ENCODE measurements at regions not wholly inside any gene's neighbourhood (a gene's known extent, or its start where the extent isn't known, plus 50 kb on each side); places are given as distances from the start of the nearest gene placed in this dataset.
"Not testable (repeated sequence)": the region's sequence is repeated elsewhere in the genome, so short reads cannot be mapped to it uniquely, and the experiment has no call there.

- H3K9me3 ChIP-seq (ENCODE audit: insufficient read depth, low read depth, low read length) = no peaks in the 10 kb centered on the region
- H3K4me3 ChIP-seq (ENCODE audit: low read length, poor library complexity, severe bottlenecking) = no peak overlapping the region
- no peaks in the 10 kb centered on the region for H3K27me3 ChIP-seq (ENCODE audit: insufficient read depth, low read length, poor library complexity, severe bottlenecking)
- H3K9ac ChIP-seq (ENCODE audit: low read depth, low read length, poor library complexity, severe bottlenecking) = no peak overlapping the region
- no peaks in the 10 kb centered on the region for H3K9me2 ChIP-seq (replicated peaks; ENCODE audit: low read depth, low read length)
- no peak overlapping the region for H3K4me2 ChIP-seq (ENCODE audit: low read depth, low read length, poor library complexity, severe bottlenecking)
- no peaks in the 10 kb centered on the region for H3K4me1 ChIP-seq (ENCODE audit: insufficient read depth, low read length, poor library complexity, severe bottlenecking)
- no peak for TF ChIP-seq EZH2phosphoT487 (IDR thresholded peaks at IDR 0.05; ENCODE audit: borderline replicate concordance)
- no peak for TF ChIP-seq CTCF (conservative IDR thresholded peaks at IDR 0.05; ENCODE audit: low read length)
- H3F3A ChIP-seq (ENCODE audit: low read depth) = no peaks in the 10 kb centered on the region
- no peaks in the 10 kb centered on the region for H4K20me1 ChIP-seq (ENCODE audit: insufficient read depth, low read length, poor library complexity, severe bottlenecking)
- H3K36me3 ChIP-seq (ENCODE audit: insufficient read depth, low read length) = no peaks in the 10 kb centered on the region
- no peaks in the 10 kb centered on the region for H3K79me2 ChIP-seq (ENCODE audit: insufficient read depth, low read length)
- H2AFZ ChIP-seq (ENCODE audit: low read length) = no peak overlapping the region
Measured at GRCh38 chr15:53910852-53911251, 67.4 kb upstream of the UNC13C start.

GRCh38 chr15:53910236-53910849 lies 67.9 kb upstream of the UNC13C start:
- no peak for TF ChIP-seq CTCF (conservative IDR thresholded peaks at IDR 0.05; ENCODE audit: low read length)
- TF ChIP-seq EZH2phosphoT487 (IDR thresholded peaks at IDR 0.05; ENCODE audit: borderline replicate concordance) = no peak

GRCh38 chr15:53903129-53903528 lies 75.1 kb upstream of the UNC13C start:
- Histone ChIP-seq H3K9ac (ENCODE audit: low read depth, low read length, poor library complexity, severe bottlenecking) (no peak overlapping the region), H3K4me2 (ENCODE audit: low read depth, low read length, poor library complexity, severe bottlenecking) (no peak overlapping the region), H3K4me3 (ENCODE audit: low read length, poor library complexity, severe bottlenecking) (no peak overlapping the region), H3F3A (ENCODE audit: low read depth) (no peaks in the 10 kb centered on the region), H2AFZ (ENCODE audit: low read length) (no peak overlapping the region), H3K36me3 (ENCODE audit: insufficient read depth, low read length) (no peaks in the 10 kb centered on the region), H3K79me2 (ENCODE audit: insufficient read depth, low read length) (no peaks in the 10 kb centered on the region), H3K4me1 (ENCODE audit: insufficient read depth, low read length, poor library complexity, severe bottlenecking) (no peaks in the 10 kb centered on the region), H4K20me1 (ENCODE audit: insufficient read depth, low read length, poor library complexity, severe bottlenecking) (no peaks in the 10 kb centered on the region), H3K27me3 (ENCODE audit: insufficient read depth, low read length, poor library complexity, severe bottlenecking) (no peaks in the 10 kb centered on the region), H3K9me3 (ENCODE audit: insufficient read depth, low read depth, low read length) (no peaks in the 10 kb centered on the region), H3K9me2 (replicated peaks; ENCODE audit: low read depth, low read length) (no peaks in the 10 kb centered on the region)
- TF ChIP-seq EZH2phosphoT487 (IDR thresholded peaks at IDR 0.05; ENCODE audit: borderline replicate concordance) = no peak
- no peak for TF ChIP-seq CTCF (conservative IDR thresholded peaks at IDR 0.05; ENCODE audit: low read length)

More at GRCh38 chr15:53910236-53910849, 67.9 kb upstream of the UNC13C start:
- Histone ChIP-seq H3K27me3 (ENCODE audit: insufficient read depth, low read length, poor library complexity, severe bottlenecking) (no peaks in the 10 kb centered on the region), H3K4me1 (ENCODE audit: insufficient read depth, low read length, poor library complexity, severe bottlenecking) (no peaks in the 10 kb centered on the region), H3K9ac (ENCODE audit: low read depth, low read length, poor library complexity, severe bottlenecking) (no peak overlapping the region), H3F3A (ENCODE audit: low read depth) (no peaks in the 10 kb centered on the region), H3K9me3 (ENCODE audit: insufficient read depth, low read depth, low read length) (no peaks in the 10 kb centered on the region), H3K79me2 (ENCODE audit: insufficient read depth, low read length) (no peaks in the 10 kb centered on the region), H3K4me3 (ENCODE audit: low read length, poor library complexity, severe bottlenecking) (no peak overlapping the region), H3K9me2 (replicated peaks; ENCODE audit: low read depth, low read length) (no peaks in the 10 kb centered on the region), H2AFZ (ENCODE audit: low read length) (no peak overlapping the region), H4K20me1 (ENCODE audit: insufficient read depth, low read length, poor library complexity, severe bottlenecking) (no peaks in the 10 kb centered on the region), H3K4me2 (ENCODE audit: low read depth, low read length, poor library complexity, severe bottlenecking) (no peak overlapping the region), H3K36me3 (ENCODE audit: insufficient read depth, low read length) (no peaks in the 10 kb centered on the region)

GRCh38 chr15:53893468-53893867 lies 84.8 kb upstream of the UNC13C start:
- H3K79me2 ChIP-seq (ENCODE audit: insufficient read depth, low read length); H3K4me3 ChIP-seq (ENCODE audit: low read length, poor library complexity, severe bottlenecking); H3K9me3 ChIP-seq (ENCODE audit: insufficient read depth, low read depth, low read length); H3K9ac ChIP-seq (ENCODE audit: low read depth, low read length, poor library complexity, severe bottlenecking); H4K20me1 ChIP-seq (ENCODE audit: insufficient read depth, low read length, poor library complexity, severe bottlenecking); H3F3A ChIP-seq (ENCODE audit: low read depth); H3K36me3 ChIP-seq (ENCODE audit: insufficient read depth, low read length); H3K4me2 ChIP-seq (ENCODE audit: low read depth, low read length, poor library complexity, severe bottlenecking); H3K27me3 ChIP-seq (ENCODE audit: insufficient read depth, low read length, poor library complexity, severe bottlenecking); H3K4me1 ChIP-seq (ENCODE audit: insufficient read depth, low read length, poor library complexity, severe bottlenecking); H3K9me2 ChIP-seq (replicated peaks; ENCODE audit: low read depth, low read length): not testable (repeated sequence)
- peak overlapping the region; percentile 27; the same call in 1 of the 2 replicates for H2AFZ ChIP-seq (ENCODE audit: low read length)

All from Loucy (cell line).